GM23338 (cell line): ENCODE measurements at regions not wholly inside any gene's neighbourhood (a gene's known extent, or its start where the extent isn't known, plus 50 kb on each side); places are given as distances from the start of the nearest gene placed in this dataset.

Source experiments
- ATAC-seq: fragments of 200-7000 bp; cut with Tn5 transposase; 3 replicates; pipeline ENCODE4 v1.9.1; 2020
- DNase-seq: peaks from one replicate; pipeline ENCODE4 v3.0.0-alpha.2; 2015; ENCODE audit warnings: low spot score
- H2AFZ ChIP-seq: fragments of 200-600 bp; sonication (generic); 2 replicates; pipeline ENCODE4 v1.8.0; 2016; ENCODE audit warnings: antibody characterized with exemption, mild to moderate bottlenecking, moderate library complexity
- H3F3A ChIP-seq: fragments of 200-600 bp; sonication (generic); replicated peaks from 2 replicates; pipeline ENCODE4 v1.8.0; 2017; ENCODE audit warnings: antibody characterized with exemption, mixed run types, low read depth
- H3K27ac ChIP-seq: fragments of 200-600 bp; sonication (generic); 2 replicates; pipeline ENCODE4 v1.6.1; 2016; ENCODE audit warnings: low read depth
- H3K27me3 ChIP-seq: fragments of 200-600 bp; sonication (generic); 2 replicates; pipeline ENCODE4 v1.8.0; 2016; ENCODE audit warnings: mild to moderate bottlenecking, mixed run types, moderate library complexity; ENCODE audit not compliant: insufficient read depth
- H3K36me3 ChIP-seq: fragments of 200-600 bp; sonication (generic); 2 replicates; pipeline ENCODE4 v1.8.0; 2016; ENCODE audit warnings: mild to moderate bottlenecking; ENCODE audit not compliant: insufficient read depth
- H3K4me1 ChIP-seq: fragments of 200-600 bp; sonication (generic); 2 replicates; pipeline ENCODE4 v1.8.0; 2016; ENCODE audit warnings: mild to moderate bottlenecking, moderate library complexity; ENCODE audit not compliant: insufficient read depth
- H3K4me2 ChIP-seq: fragments of 200-600 bp; sonication (generic); 2 replicates; pipeline ENCODE4 v1.7.1; 2017; ENCODE audit warnings: mixed run types
- H3K4me3 ChIP-seq: fragments of 200-600 bp; sonication (generic); 2 replicates; pipeline ENCODE4 v1.6.1; 2016; ENCODE audit warnings: mixed run types
- H3K79me2 ChIP-seq: fragments of 200-600 bp; sonication (generic); replicated peaks from 2 replicates; pipeline ENCODE4 v1.8.0; 2017; ENCODE audit warnings: mild to moderate bottlenecking; ENCODE audit not compliant: insufficient read depth
- H3K9me2 ChIP-seq: fragments of 200-600 bp; sonication (generic); 2 replicates; pipeline ENCODE4 v1.8.0; 2017; ENCODE audit not compliant: insufficient read depth
- H4K20me1 ChIP-seq: fragments of 200-600 bp; sonication (generic); replicated peaks from 2 replicates; pipeline ENCODE4 v1.8.0; 2017; ENCODE audit warnings: mild to moderate bottlenecking; ENCODE audit not compliant: insufficient read depth
- H3K27ac Mint-ChIP-seq: 2 replicates; pipeline ENCODE4 v1.8.0; 2020; ENCODE audit warnings: inconsistent platforms, mild to moderate bottlenecking, moderate library complexity, mixed read lengths
- H3K27me3 Mint-ChIP-seq: 3 replicates; pipeline ENCODE4 v1.8.0; 2022; ENCODE audit warnings: low read depth, mild to moderate bottlenecking, moderate library complexity, mixed read lengths, inconsistent platforms; ENCODE audit not compliant: insufficient read depth, poor library complexity
- H3K36me3 Mint-ChIP-seq: 3 replicates; pipeline ENCODE4 v1.8.0; 2021; ENCODE audit warnings: low read depth, mild to moderate bottlenecking, inconsistent platforms, moderate library complexity, mixed read lengths
- H3K4me1 Mint-ChIP-seq: 3 replicates; pipeline ENCODE4 v1.8.0; 2020; ENCODE audit warnings: mild to moderate bottlenecking, inconsistent platforms, mixed read lengths
- H3K4me3 Mint-ChIP-seq: 3 replicates; pipeline ENCODE4 v1.8.0; 2021; ENCODE audit warnings: moderate library complexity, mild to moderate bottlenecking, inconsistent platforms, mixed read lengths
- H3K9me3 Mint-ChIP-seq: 3 replicates; pipeline ENCODE4 v1.8.0; 2020; ENCODE audit warnings: moderate library complexity, mild to moderate bottlenecking, inconsistent platforms, mixed read lengths
- CREB1 ChIP-seq: fragments of 250-450 bp; sonication (Bioruptor Pico); IDR thresholded peaks from 2 replicates; pipeline ENCODE4 v1.5.0; 2020; ENCODE audit warnings: low read depth, mild to moderate bottlenecking, moderate library complexity
- EZH2phosphoT487 ChIP-seq: fragments of 200-600 bp; sonication (generic); IDR thresholded peaks from one replicate; pipeline ENCODE4 v1.8.1; 2018; ENCODE audit warnings: antibody characterized with exemption; ENCODE audit not compliant: unreplicated experiment
- JUNB ChIP-seq: IDR thresholded peaks from one replicate; pipeline ENCODE4 v1.6.1; 2016; ENCODE audit warnings: antibody characterized with exemption; ENCODE audit not compliant: unreplicated experiment
- NANOG ChIP-seq: IDR thresholded peaks from 2 replicates; pipeline ENCODE4 v1.6.1; 2016; ENCODE audit warnings: antibody characterized with exemption, borderline replicate concordance
- POLR2AphosphoS5 ChIP-seq: IDR thresholded peaks from 2 replicates; pipeline ENCODE4 v1.6.1; 2016; ENCODE audit warnings: antibody characterized with exemption, low read depth
- STAT1 ChIP-seq: IDR thresholded peaks from one replicate; pipeline ENCODE4 v1.6.1; 2016; ENCODE audit warnings: antibody characterized with exemption; ENCODE audit not compliant: unreplicated experiment
- ZNF114 ChIP-seq: fragments of 250-450 bp; sonication (Bioruptor Pico); IDR thresholded peaks from 2 replicates; pipeline ENCODE4 v1.5.0; 2020; ENCODE audit warnings: mild to moderate bottlenecking, moderate library complexity
- ZNF331 ChIP-seq: fragments of 250-450 bp; sonication (Bioruptor Pico); IDR thresholded peaks from 2 replicates; pipeline ENCODE4 v1.5.0; 2020; ENCODE audit warnings: low read depth, mild to moderate bottlenecking, moderate library complexity
- TF ChIP-seq, protein P1 (sequence below), 2 experiments: fragments of 200-600 bp in 1 of 2; sonication (generic) in 1 of 2; conservative IDR thresholded peaks; 2 replicates each; pipeline versions ENCODE4 v1.5.1 to v1.6.1; 2016 to 2017; ENCODE audit warnings: antibody characterized with exemption in 2 of 2, low read depth in 2 of 2, mild to moderate bottlenecking in 2 of 2, moderate library complexity in 1 of 2
- TF ChIP-seq, protein P2 (sequence below): IDR thresholded peaks from 2 replicates; pipeline ENCODE4 v1.6.1; 2016; ENCODE audit warnings: antibody characterized with exemption

DNA sequence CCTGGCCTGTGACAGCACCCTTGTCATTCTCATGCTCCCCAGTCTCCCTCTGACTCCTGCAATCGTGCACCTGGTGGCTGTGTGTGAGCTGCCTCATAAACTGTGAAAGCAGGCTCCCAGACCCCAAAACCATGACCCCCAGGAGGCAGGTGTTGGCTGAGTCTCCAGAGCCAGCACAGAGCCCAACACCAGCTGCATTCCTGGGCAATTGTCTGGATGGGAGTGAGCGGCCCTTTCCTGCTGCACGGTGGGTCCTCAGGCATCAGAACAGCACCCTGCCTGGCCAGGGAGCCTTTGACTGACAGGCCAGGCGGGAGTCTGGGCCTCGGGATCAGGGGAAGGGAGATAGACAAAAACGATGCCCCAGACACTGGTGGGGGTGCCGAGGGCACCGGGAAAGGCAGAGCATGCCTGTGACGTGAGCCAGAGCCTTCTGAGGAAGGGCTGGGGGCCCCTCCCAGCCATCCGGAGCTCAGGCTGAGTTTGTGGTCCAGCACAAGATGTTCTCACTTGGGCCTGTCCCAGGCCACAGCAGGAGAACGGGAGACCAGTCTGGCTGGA is 135.1 kb upstream of the GPC1 start (continued):
- TF ChIP-seq, protein P1, sequence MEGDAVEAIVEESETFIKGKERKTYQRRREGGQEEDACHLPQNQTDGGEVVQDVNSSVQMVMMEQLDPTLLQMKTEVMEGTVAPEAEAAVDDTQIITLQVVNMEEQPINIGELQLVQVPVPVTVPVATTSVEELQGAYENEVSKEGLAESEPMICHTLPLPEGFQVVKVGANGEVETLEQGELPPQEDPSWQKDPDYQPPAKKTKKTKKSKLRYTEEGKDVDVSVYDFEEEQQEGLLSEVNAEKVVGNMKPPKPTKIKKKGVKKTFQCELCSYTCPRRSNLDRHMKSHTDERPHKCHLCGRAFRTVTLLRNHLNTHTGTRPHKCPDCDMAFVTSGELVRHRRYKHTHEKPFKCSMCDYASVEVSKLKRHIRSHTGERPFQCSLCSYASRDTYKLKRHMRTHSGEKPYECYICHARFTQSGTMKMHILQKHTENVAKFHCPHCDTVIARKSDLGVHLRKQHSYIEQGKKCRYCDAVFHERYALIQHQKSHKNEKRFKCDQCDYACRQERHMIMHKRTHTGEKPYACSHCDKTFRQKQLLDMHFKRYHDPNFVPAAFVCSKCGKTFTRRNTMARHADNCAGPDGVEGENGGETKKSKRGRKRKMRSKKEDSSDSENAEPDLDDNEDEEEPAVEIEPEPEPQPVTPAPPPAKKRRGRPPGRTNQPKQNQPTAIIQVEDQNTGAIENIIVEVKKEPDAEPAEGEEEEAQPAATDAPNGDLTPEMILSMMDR (conservative IDR thresholded peaks at IDR 0.05; ENCODE audit: low read depth in 2 of 2): no peak
- TF ChIP-seq ZNF331 (CRISPR knock-in tag) (no peak), POLR2AphosphoS5 (no peak)

DNA sequence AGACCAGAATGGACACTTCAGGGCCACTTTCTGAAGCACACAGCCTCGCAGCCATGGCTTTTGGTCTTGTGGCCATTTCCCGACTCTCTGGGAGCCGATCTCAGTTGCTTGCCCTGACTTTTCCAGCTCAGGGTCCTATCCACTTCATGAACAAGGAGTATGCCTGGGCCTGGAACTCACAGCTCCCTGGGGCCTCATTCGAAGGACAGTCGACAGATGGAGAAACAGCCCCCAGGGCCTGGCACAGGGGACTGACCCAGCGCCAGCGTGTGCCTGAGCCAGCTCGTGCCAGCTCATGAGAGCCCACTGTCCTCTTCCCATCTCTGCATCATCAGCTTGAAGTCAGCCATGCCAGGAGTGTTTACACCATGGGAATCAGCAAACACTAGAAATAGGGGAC is 134.6 kb upstream of the GPC1 start:
- no peak overlapping the region for H3K4me3 ChIP-seq
- H3K27me3 Mint-ChIP-seq: peaks cover 7% of the 10 kb centered on the region
- H3K9me3 Mint-ChIP-seq: no peaks in the 10 kb centered on the region
- ATAC-seq (no peak), DNase-seq (no peak)
- H3K36me3 Mint-ChIP-seq: no peaks in the 10 kb centered on the region
- no peak overlapping the region for H2AFZ ChIP-seq
- H3K27ac ChIP-seq: no peak overlapping the region
- no peaks in the 10 kb centered on the region for H3K36me3 ChIP-seq
- H3K4me3 Mint-ChIP-seq: no peak overlapping the region
- H3K27me3 ChIP-seq: no peaks in the 10 kb centered on the region
- no peaks in the 10 kb centered on the region for H4K20me1 ChIP-seq
- TF ChIP-seq CREB1: no peak
- TF ChIP-seq, protein P2, sequence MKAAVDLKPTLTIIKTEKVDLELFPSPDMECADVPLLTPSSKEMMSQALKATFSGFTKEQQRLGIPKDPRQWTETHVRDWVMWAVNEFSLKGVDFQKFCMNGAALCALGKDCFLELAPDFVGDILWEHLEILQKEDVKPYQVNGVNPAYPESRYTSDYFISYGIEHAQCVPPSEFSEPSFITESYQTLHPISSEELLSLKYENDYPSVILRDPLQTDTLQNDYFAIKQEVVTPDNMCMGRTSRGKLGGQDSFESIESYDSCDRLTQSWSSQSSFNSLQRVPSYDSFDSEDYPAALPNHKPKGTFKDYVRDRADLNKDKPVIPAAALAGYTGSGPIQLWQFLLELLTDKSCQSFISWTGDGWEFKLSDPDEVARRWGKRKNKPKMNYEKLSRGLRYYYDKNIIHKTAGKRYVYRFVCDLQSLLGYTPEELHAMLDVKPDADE: no peak
- TF ChIP-seq, protein P1 (conservative IDR thresholded peaks at IDR 0.05; ENCODE audit: low read depth in 2 of 2): no peak
- no peak for TF ChIP-seq STAT1
- H3F3A ChIP-seq: no peaks in the 10 kb centered on the region
- no peaks in the 10 kb centered on the region for H3K4me1 ChIP-seq
- H3K79me2 ChIP-seq: no peaks in the 10 kb centered on the region
- peaks cover 11% of the 10 kb centered on the region for H3K4me1 Mint-ChIP-seq
- no peak overlapping the region for H3K27ac Mint-ChIP-seq
- H3K9me2 ChIP-seq: 0 out of 2 replicates have a peak, but pooled peaks cover 3% of the 10 kb centered on the region
- H3K4me2 ChIP-seq: no peak overlapping the region

DNA sequence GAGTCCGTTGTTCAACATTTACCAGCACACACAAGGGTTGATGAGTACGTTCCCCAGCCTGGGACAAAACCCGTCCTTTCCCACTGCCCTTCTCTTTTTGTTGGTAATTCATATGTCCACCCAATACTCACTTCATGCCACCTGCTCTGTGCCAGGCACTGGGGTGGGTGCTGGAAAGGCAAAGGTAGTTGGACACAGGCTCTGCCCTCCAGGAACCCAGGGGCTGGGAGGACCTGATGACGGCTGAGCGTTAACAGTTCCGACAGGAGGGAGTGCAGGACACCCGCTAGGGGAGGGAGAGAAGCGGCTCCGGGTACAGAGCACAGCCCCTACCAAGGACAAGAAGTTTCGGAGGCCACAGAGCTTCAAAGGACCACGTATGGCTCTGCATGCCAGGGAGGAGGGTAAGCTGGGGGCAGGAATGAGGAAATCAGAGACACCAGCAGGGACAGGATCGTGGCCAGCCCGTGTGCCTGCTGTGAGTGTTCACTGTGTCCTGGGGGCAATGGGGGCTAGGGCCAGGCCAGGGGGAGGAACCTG is 134.1 kb upstream of the GPC1 start:
- Histone ChIP-seq H3K4me3 (no peak overlapping the region), H3K4me2 (no peak overlapping the region), H3K9me2 (0 out of 2 replicates have a peak, but pooled peaks cover 3% of the 10 kb centered on the region), H3K36me3 (no peaks in the 10 kb centered on the region), H3K27ac (no peak overlapping the region), H3K4me1 (no peaks in the 10 kb centered on the region), H3F3A (no peaks in the 10 kb centered on the region), H3K27me3 (no peaks in the 10 kb centered on the region), H4K20me1 (no peaks in the 10 kb centered on the region), H3K79me2 (no peaks in the 10 kb centered on the region), H2AFZ (no peak overlapping the region)
- no peak for DNase-seq
- Mint-ChIP-seq H3K27me3 (peaks cover 5% of the 10 kb centered on the region), H3K4me3 (no peak overlapping the region), H3K36me3 (no peaks in the 10 kb centered on the region), H3K9me3 (no peaks in the 10 kb centered on the region), H3K27ac (no peak overlapping the region), H3K4me1 (peaks cover 6% of the 10 kb centered on the region)
- no peak for ATAC-seq
- TF ChIP-seq, protein P1 (conservative IDR thresholded peaks at IDR 0.05; ENCODE audit: low read depth in 2 of 2): no peak
- TF ChIP-seq ZNF114 (CRISPR knock-in tag) (no peak), NANOG (no peak), EZH2phosphoT487 (no peak), CREB1 (no peak), JUNB (no peak), ZNF331 (CRISPR knock-in tag) (no peak), STAT1 (no peak)
